HEK293 (cell line): ENCODE measurements at regions not wholly inside any gene's neighbourhood (a gene's known extent, or its start where the extent isn't known, plus 50 kb on each side); places are given as distances from the start of the nearest gene placed in this dataset.

Source experiments
- CTCF ChIA-PET: fragments of 350-600 bp; formaldehyde crosslinking; extraction: SDS; loops from one replicate; lab custom pipeline; 2021; ENCODE audit warnings: antibody characterized with exemption; lab: Yijun Ruan, JAX
- POLR2A ChIA-PET: fragments of 300-600 bp; formaldehyde crosslinking; extraction: SDS; loops from one replicate; lab custom pipeline; 2020; ENCODE audit warnings: antibody characterized with exemption, inconsistent platforms; lab: Yijun Ruan, JAX
- H3K27ac ChIP-seq: fragments of 200-500 bp; sonication (Bioruptor generic); 2 replicates; pipeline ENCODE4 v1.5.1; 2014; ENCODE audit warnings: low read depth, low read length, control low read depth, inconsistent platforms; ENCODE audit errors: extremely low read depth
- H3K36me3 ChIP-seq, 2 experiments: fragments of 200-500 bp in 1 of 2; sonication (Bioruptor generic) in 1 of 2; 1 replicate in 1 of 2; 2 replicates in 1 of 2; pipeline ENCODE4 v1.5.1; 2014 to 2017; ENCODE audit warnings: inconsistent platforms in 2 of 2, low read length in 2 of 2; ENCODE audit not compliant: control insufficient read depth in 2 of 2, insufficient read depth in 1 of 2
- H3K4me1 ChIP-seq: fragments of 200-500 bp; sonication (Bioruptor generic); 2 replicates; pipeline ENCODE4 v1.5.1; 2014; ENCODE audit warnings: mild to moderate bottlenecking, low read length, inconsistent platforms; ENCODE audit not compliant: control insufficient read depth, insufficient read depth
- H3K4me3 ChIP-seq: 2 replicates; pipeline ENCODE4 v1.5.1; 2011; ENCODE audit warnings: low read depth, mild to moderate bottlenecking, control low read depth, low read length, moderate library complexity
- H3K9me3 ChIP-seq: fragments of 200-500 bp; sonication (Bioruptor generic); 2 replicates; pipeline ENCODE4 v1.5.1; 2014; ENCODE audit warnings: low read depth, low read length, inconsistent platforms; ENCODE audit not compliant: control insufficient read depth, insufficient read depth
- BCL11B ChIP-seq: fragments of 450-650 bp; formaldehyde crosslinking; IDR thresholded peaks from 2 replicates; pipeline ENCODE4 v1.5.1; 2016; ENCODE audit warnings: low read depth, missing biosample characterization, missing genetic modification characterization
- BCL6B ChIP-seq: fragments of 450-650 bp; formaldehyde crosslinking; IDR thresholded peaks from 2 replicates; pipeline ENCODE4 v1.5.1; 2017; ENCODE audit warnings: missing biosample characterization, missing genetic modification characterization
- HOXD13 ChIP-seq: sonication (generic); formaldehyde crosslinking; IDR thresholded peaks from 2 replicates; pipeline ENCODE4 v1.8.0; 2022; ENCODE audit warnings: missing genetic modification reagents, borderline replicate concordance
- KLF16 ChIP-seq: fragments of 450-650 bp; formaldehyde crosslinking; IDR thresholded peaks from 2 replicates; pipeline ENCODE4 v1.5.1; 2017; ENCODE audit warnings: missing biosample characterization, missing genetic modification characterization
- YY2 ChIP-seq: fragments of 450-650 bp; formaldehyde crosslinking; IDR thresholded peaks from 2 replicates; pipeline ENCODE4 v1.5.1; 2016; ENCODE audit warnings: missing biosample characterization, missing genetic modification characterization
- ZBTB48 ChIP-seq: fragments of 450-650 bp; formaldehyde crosslinking; IDR thresholded peaks from 2 replicates; pipeline ENCODE4 v1.5.1; 2016; ENCODE audit warnings: missing biosample characterization, missing genetic modification characterization
- ZNF10 ChIP-seq: fragments of 450-650 bp; formaldehyde crosslinking; IDR thresholded peaks from 2 replicates; pipeline ENCODE4 v1.5.1; 2017; ENCODE audit warnings: missing biosample characterization, missing genetic modification characterization
- ZNF132 ChIP-seq: fragments of 450-650 bp; formaldehyde crosslinking; IDR thresholded peaks from 2 replicates; pipeline ENCODE4 v1.5.1; 2017; ENCODE audit warnings: missing biosample characterization, missing genetic modification characterization, borderline replicate concordance
- ZNF138 ChIP-seq: fragments of 450-650 bp; formaldehyde crosslinking; IDR thresholded peaks from 2 replicates; pipeline ENCODE4 v1.5.1; 2016; ENCODE audit warnings: missing biosample characterization, missing genetic modification characterization, borderline replicate concordance
- ZNF221 ChIP-seq: fragments of 450-650 bp; formaldehyde crosslinking; IDR thresholded peaks from 2 replicates; pipeline ENCODE4 v1.5.1; 2017; ENCODE audit warnings: missing biosample characterization, missing genetic modification characterization, borderline replicate concordance
- ZNF223 ChIP-seq: fragments of 450-650 bp; formaldehyde crosslinking; IDR thresholded peaks from 2 replicates; pipeline ENCODE4 v1.5.1; 2016; ENCODE audit warnings: missing biosample characterization, missing genetic modification characterization
- ZNF302 ChIP-seq: fragments of 450-650 bp; formaldehyde crosslinking; IDR thresholded peaks from 2 replicates; pipeline ENCODE4 v1.5.1; 2016; ENCODE audit warnings: missing biosample characterization, missing genetic modification characterization, low read depth
- ZNF311 ChIP-seq: fragments of 450-650 bp; formaldehyde crosslinking; IDR thresholded peaks from 2 replicates; pipeline ENCODE4 v1.5.1; 2017; ENCODE audit warnings: missing biosample characterization, missing genetic modification characterization, borderline replicate concordance
- ZNF354C ChIP-seq: fragments of 450-650 bp; formaldehyde crosslinking; IDR thresholded peaks from 2 replicates; pipeline ENCODE4 v1.5.1; 2016; ENCODE audit warnings: missing biosample characterization, missing genetic modification characterization, low read depth, borderline replicate concordance
- ZNF530 ChIP-seq: fragments of 450-650 bp; formaldehyde crosslinking; IDR thresholded peaks from 2 replicates; pipeline ENCODE4 v1.5.1; 2016; ENCODE audit warnings: low read depth, missing biosample characterization, missing genetic modification characterization
- ZNF585B ChIP-seq: fragments of 450-650 bp; formaldehyde crosslinking; IDR thresholded peaks from 2 replicates; pipeline ENCODE4 v1.5.1; 2016; ENCODE audit warnings: missing biosample characterization, missing genetic modification characterization
- ZNF600 ChIP-seq: fragments of 450-650 bp; formaldehyde crosslinking; IDR thresholded peaks from 2 replicates; pipeline ENCODE4 v1.5.1; 2016; ENCODE audit warnings: missing biosample characterization, missing genetic modification characterization
- ZNF629 ChIP-seq: fragments of 450-650 bp; formaldehyde crosslinking; IDR thresholded peaks from 2 replicates; pipeline ENCODE4 v1.5.1; 2017; ENCODE audit warnings: missing biosample characterization, missing genetic modification characterization
- ZNF660 ChIP-seq: fragments of 450-650 bp; IDR thresholded peaks from 2 replicates; pipeline ENCODE4 v1.5.1; 2018; ENCODE audit warnings: missing biosample characterization, mild to moderate bottlenecking, missing genetic modification characterization
- ZNF843 ChIP-seq: fragments of 450-650 bp; formaldehyde crosslinking; IDR thresholded peaks from 2 replicates; pipeline ENCODE4 v1.5.1; 2016; ENCODE audit warnings: missing biosample characterization, missing genetic modification characterization
- ZXDB ChIP-seq: fragments of 450-650 bp; formaldehyde crosslinking; IDR thresholded peaks from 2 replicates; pipeline ENCODE4 v1.5.1; 2016; ENCODE audit warnings: missing biosample characterization, missing genetic modification characterization
- TF ChIP-seq, protein P1 (sequence below): fragments of 450-650 bp; formaldehyde crosslinking; IDR thresholded peaks from 2 replicates; pipeline ENCODE4 v1.5.1; 2016; ENCODE audit warnings: missing biosample characterization, missing genetic modification characterization
- TF ChIP-seq, protein P2 (sequence below): fragments of 450-650 bp; formaldehyde crosslinking; IDR thresholded peaks from 2 replicates; pipeline ENCODE4; 2016; ENCODE audit warnings: missing biosample characterization, missing genetic modification characterization
- TF ChIP-seq, protein P3 (sequence below): fragments of 450-650 bp; IDR thresholded peaks from 2 replicates; pipeline ENCODE4 v1.5.1; 2018; ENCODE audit warnings: missing biosample characterization, missing genetic modification characterization
- TF ChIP-seq, protein P4 (sequence below): fragments of 450-650 bp; formaldehyde crosslinking; IDR thresholded peaks from 2 replicates; pipeline ENCODE4 v1.5.1; 2016; ENCODE audit warnings: missing biosample characterization, missing genetic modification characterization

GRCh38 chr3:98646680-98647079, 53.3 kb upstream of the CPOX start:
- H3K4me3 ChIP-seq: no peak overlapping the region
- no peak overlapping the region for H3K27ac ChIP-seq
- no peaks in the 10 kb centered on the region for H3K36me3 ChIP-seq
- H3K9me3 ChIP-seq: no peaks in the 10 kb centered on the region
- ChIA-PET CTCF (no interaction called here), POLR2A (no interaction called here)
- TF ChIP-seq ZNF660 (tag by site-specific recombination): no peak
- TF ChIP-seq ZNF629 (tag by site-specific recombination): no peak
- no peak for TF ChIP-seq ZNF132 (tag by site-specific recombination)
- no peak for TF ChIP-seq ZNF354C (tag by site-specific recombination)
- TF ChIP-seq ZNF843 (tag by site-specific recombination): no peak
- TF ChIP-seq BCL6B (tag by site-specific recombination): no peak
- TF ChIP-seq KLF16: no peak
- TF ChIP-seq, protein P1, sequence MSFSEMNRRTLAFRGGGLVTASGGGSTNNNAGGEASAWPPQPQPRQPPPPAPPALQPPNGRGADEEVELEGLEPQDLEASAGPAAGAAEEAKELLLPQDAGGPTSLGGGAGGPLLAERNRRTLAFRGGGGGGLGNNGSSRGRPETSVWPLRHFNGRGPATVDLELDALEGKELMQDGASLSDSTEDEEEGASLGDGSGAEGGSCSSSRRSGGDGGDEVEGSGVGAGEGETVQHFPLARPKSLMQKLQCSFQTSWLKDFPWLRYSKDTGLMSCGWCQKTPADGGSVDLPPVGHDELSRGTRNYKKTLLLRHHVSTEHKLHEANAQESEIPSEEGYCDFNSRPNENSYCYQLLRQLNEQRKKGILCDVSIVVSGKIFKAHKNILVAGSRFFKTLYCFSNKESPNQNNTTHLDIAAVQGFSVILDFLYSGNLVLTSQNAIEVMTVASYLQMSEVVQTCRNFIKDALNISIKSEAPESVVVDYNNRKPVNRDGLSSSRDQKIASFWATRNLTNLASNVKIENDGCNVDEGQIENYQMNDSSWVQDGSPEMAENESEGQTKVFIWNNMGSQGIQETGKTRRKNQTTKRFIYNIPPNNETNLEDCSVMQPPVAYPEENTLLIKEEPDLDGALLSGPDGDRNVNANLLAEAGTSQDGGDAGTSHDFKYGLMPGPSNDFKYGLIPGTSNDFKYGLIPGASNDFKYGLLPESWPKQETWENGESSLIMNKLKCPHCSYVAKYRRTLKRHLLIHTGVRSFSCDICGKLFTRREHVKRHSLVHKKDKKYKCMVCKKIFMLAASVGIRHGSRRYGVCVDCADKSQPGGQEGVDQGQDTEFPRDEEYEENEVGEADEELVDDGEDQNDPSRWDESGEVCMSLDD: no peak
- TF ChIP-seq ZNF311: no peak
- no peak for TF ChIP-seq ZNF221 (tag by site-specific recombination)
- H3K4me1 ChIP-seq: no peaks in the 10 kb centered on the region

DNA sequence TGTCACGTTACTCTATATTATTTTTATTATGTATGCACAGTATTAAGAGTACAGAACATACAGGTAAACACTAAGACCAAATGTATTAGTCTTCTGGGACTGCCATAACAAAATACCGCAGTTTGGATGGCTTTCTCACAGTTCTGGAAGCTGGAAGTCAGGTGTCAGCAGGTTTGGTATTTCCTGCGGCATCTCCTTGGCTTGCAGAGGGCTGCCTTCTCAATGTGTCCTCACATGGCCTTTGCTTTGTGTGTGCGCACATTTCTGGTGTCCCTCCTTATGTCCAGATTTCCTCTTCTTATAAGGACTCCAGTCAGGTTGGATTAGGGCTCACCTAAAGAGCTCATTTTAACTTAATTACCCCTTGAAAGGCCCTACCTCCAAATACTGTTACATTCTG, 53.8 kb upstream of the CPOX start:
- Histone ChIP-seq H3K4me3 (no peak overlapping the region), H3K36me3 (no peaks in the 10 kb centered on the region), H3K9me3 (no peaks in the 10 kb centered on the region), H3K27ac (no peak overlapping the region), H3K4me1 (no peaks in the 10 kb centered on the region)
- ChIA-PET POLR2A (no interaction called here), CTCF (no interaction called here)
- TF ChIP-seq ZBTB48: no peak
- TF ChIP-seq, protein P2, sequence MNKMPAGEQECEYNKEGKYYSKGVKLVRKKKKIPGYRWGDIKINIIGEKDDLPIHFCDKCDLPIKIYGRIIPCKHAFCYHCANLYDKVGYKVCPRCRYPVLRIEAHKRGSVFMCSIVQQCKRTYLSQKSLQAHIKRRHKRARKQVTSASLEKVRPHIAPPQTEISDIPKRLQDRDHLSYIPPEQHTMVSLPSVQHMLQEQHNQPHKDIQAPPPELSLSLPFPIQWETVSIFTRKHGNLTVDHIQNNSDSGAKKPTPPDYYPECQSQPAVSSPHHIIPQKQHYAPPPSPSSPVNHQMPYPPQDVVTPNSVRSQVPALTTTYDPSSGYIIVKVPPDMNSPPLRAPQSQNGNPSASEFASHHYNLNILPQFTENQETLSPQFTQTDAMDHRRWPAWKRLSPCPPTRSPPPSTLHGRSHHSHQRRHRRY (tag by site-specific recombination): no peak
- no peak for TF ChIP-seq ZNF629 (tag by site-specific recombination)
- TF ChIP-seq ZNF302 (tag by site-specific recombination): no peak
- TF ChIP-seq HOXD13 (CRISPR knock-in tag): no peak
- TF ChIP-seq YY2 (tag by site-specific recombination): no peak
- TF ChIP-seq BCL11B (tag by site-specific recombination): no peak
- no peak for TF ChIP-seq ZNF600

DNA sequence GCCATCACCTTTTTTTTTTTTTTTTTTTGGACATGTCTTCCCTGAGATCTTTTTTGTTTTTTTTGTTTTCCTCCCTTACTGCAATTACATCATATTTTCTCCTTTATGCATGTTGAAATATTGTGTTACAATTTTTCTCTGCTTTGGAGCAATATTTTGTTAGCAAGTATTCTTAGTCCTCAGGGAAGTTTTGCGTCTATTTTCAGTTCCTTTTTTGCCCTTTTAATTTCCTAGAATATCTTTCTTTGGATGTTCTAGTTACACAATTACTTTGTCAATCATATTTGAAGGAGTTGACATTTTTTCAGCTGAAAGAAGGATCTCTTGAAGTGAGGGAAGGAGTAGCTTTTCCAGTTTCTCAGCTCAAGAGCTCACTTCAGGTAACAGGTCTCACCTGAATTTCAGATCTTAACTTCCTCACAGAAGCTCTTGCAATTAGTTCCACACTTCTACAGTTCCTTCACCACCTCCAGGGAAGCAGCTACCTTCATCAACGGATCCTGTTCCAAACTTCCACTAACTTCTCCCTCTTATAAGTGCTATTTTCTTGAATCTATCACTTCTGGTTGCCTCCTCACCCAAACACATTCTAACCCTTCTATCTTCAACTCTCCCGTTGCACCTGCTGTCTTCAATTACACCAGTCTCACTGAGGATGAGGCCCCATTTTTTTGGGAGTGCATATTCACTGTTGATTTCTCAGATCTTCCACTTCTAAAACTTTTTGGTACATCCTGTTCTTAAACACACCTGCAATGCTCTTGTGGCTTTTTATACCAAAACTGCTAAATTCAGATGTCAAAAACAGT, 57.8 kb upstream of the CPOX start:
- no peaks in the 10 kb centered on the region for H3K4me1 ChIP-seq
- POLR2A ChIA-PET: interaction anchor here (0.7 kb wide), 1 partner anchor 93 kb away, joined by 4 read pairs; no protein-coding TSS in a partner anchor
- H3K36me3 ChIP-seq: no peaks in the 10 kb centered on the region
- no peak overlapping the region for H3K27ac ChIP-seq
- H3K4me3 ChIP-seq: no peak overlapping the region
- no peaks in the 10 kb centered on the region for H3K9me3 ChIP-seq
- CTCF ChIA-PET: no interaction called here
- no peak for TF ChIP-seq ZNF585B (tag by site-specific recombination)
- TF ChIP-seq, protein P3, sequence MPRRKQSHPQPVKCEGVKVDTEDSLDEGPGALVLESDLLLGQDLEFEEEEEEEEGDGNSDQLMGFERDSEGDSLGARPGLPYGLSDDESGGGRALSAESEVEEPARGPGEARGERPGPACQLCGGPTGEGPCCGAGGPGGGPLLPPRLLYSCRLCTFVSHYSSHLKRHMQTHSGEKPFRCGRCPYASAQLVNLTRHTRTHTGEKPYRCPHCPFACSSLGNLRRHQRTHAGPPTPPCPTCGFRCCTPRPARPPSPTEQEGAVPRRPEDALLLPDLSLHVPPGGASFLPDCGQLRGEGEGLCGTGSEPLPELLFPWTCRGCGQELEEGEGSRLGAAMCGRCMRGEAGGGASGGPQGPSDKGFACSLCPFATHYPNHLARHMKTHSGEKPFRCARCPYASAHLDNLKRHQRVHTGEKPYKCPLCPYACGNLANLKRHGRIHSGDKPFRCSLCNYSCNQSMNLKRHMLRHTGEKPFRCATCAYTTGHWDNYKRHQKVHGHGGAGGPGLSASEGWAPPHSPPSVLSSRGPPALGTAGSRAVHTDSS (tag by site-specific recombination): no peak
- TF ChIP-seq, protein P4, sequence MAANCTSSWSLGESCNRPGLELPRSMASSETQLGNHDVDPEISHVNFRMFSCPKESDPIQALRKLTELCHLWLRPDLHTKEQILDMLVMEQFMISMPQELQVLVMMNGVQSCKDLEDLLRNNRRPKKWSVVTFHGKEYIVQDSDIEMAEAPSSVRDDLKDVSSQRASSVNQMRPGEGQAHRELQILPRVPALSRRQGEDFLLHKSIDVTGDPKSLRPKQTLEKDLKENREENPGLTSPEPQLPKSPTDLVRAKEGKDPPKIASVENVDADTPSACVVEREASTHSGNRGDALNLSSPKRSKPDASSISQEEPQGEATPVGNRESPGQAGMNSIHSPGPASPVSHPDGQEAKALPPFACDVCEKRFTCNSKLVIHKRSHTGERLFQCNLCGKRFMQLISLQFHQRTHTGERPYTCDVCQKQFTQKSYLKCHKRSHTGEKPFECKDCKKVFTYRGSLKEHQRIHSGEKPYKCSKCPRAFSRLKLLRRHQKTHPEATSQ (tag by site-specific recombination): no peak
- TF ChIP-seq ZNF10 (tag by site-specific recombination): no peak
- no peak for TF ChIP-seq ZNF530 (tag by site-specific recombination)
- TF ChIP-seq ZNF223: no peak
- no peak for TF ChIP-seq ZNF138 (tag by site-specific recombination)
- TF ChIP-seq KLF16: no peak
- TF ChIP-seq ZXDB (tag by site-specific recombination): no peak
